BE2C (cell line): ENCODE measurements at regions not wholly inside any gene's neighbourhood (a gene's known extent, or its start where the extent isn't known, plus 50 kb on each side); places are given as distances from the start of the nearest gene placed in this dataset.

ENCODE experiments used
- DNase-seq: peaks from one replicate; pipeline ENCODE4 v3.0.0-alpha.2; 2020
- H3K27me3 ChIP-seq: fragments of 250-450 bp; sonication (Bioruptor Pico); 2 replicates; pipeline ENCODE4 v1.5.1; 2020; ENCODE audit warnings: mild to moderate bottlenecking
- H3K36me3 ChIP-seq: fragments of 250-450 bp; sonication (Bioruptor Pico); 2 replicates; pipeline ENCODE4 v1.5.1; 2020; ENCODE audit warnings: mild to moderate bottlenecking
- H3K4me1 ChIP-seq: fragments of 250-450 bp; sonication (Bioruptor Pico); 2 replicates; pipeline ENCODE4 v1.5.1; 2020
- H3K4me3 ChIP-seq: 2 replicates; pipeline ENCODE4 v1.5.1; 2011; ENCODE audit warnings: low read depth, low read length
- H3K9me3 ChIP-seq: fragments of 250-450 bp; sonication (Bioruptor Pico); 2 replicates; pipeline ENCODE4 v1.5.1; 2020
- CTCF ChIP-seq: IDR thresholded peaks from 2 replicates; pipeline ENCODE4 v1.5.1; 2012; ENCODE audit warnings: mild to moderate bottlenecking, low read depth, low read length

- H3K36me3 ChIP-seq, result no peaks in the 10 kb centered on the region
- peaks cover 59% of the 10 kb centered on the region for H3K27me3 ChIP-seq
- H3K9me3 ChIP-seq, result 0 out of 2 replicates have a peak, but pooled peaks cover 6% of the 10 kb centered on the region
- DNase-seq, result no peak
- no peaks in the 10 kb centered on the region for H3K4me1 ChIP-seq
- no peak for TF ChIP-seq CTCF
- H3K4me3 ChIP-seq, result no peak overlapping the region
These were observed 59.1 kb downstream of the BOD1 start for GRCh38 chr5:173557123-173557903.

GRCh38 chr5:173556142-173557028 is 60.1 kb downstream of the BOD1 start:
- no peaks in the 10 kb centered on the region for H3K36me3 ChIP-seq

GRCh38 chr5:173554989-173555705 is 61.3 kb downstream of the BOD1 start:
- Histone ChIP-seq H3K4me1 (no peaks in the 10 kb centered on the region), H3K4me3 (peak overlapping the region; percentile 15; the same call in 1 of the 2 replicates), H3K9me3 (0 out of 2 replicates have a peak, but pooled peaks cover 6% of the 10 kb centered on the region), H3K27me3 (peaks cover 63% of the 10 kb centered on the region), H3K36me3 (no peaks in the 10 kb centered on the region)
- no peak for TF ChIP-seq CTCF
- no peak for DNase-seq

More at GRCh38 chr5:173556142-173557028, 60.1 kb downstream of the BOD1 start:
- DNase-seq, result no peak
- Histone ChIP-seq H3K4me3 (no peak overlapping the region), H3K9me3 (0 out of 2 replicates have a peak, but pooled peaks cover 6% of the 10 kb centered on the region), H3K4me1 (no peaks in the 10 kb centered on the region), H3K27me3 (peaks cover 60% of the 10 kb centered on the region)
- no peak for TF ChIP-seq CTCF

- no peaks in the 10 kb centered on the region for H3K9me3 ChIP-seq
- H3K36me3 ChIP-seq, result no peaks in the 10 kb centered on the region
- TF ChIP-seq CTCF, result peak; percentile 13; the same call in 1 of the 2 replicates
- H3K27me3 ChIP-seq, result peaks cover 63% of the 10 kb centered on the region
- H3K4me1 ChIP-seq, result no peaks in the 10 kb centered on the region
- H3K4me3 ChIP-seq, result no peak overlapping the region
- no peak for DNase-seq
These were observed 62.2 kb downstream of the BOD1 start for GRCh38 chr5:173554038-173554955.

GRCh38 chr5:173550641-173551040 is 65.8 kb downstream of the BOD1 start:
- H3K27me3 ChIP-seq, result peaks cover 52% of the 10 kb centered on the region

More at GRCh38 chr5:173550641-173551040, 65.8 kb downstream of the BOD1 start:
- Histone ChIP-seq H3K36me3 (no peaks in the 10 kb centered on the region), H3K9me3 (no peaks in the 10 kb centered on the region), H3K4me3 (no peak overlapping the region), H3K4me1 (no peaks in the 10 kb centered on the region)
- DNase-seq, result no peak
- no peak for TF ChIP-seq CTCF
